Inferior parietal cortex (tissue), 1 donor: ENCODE measurements at regions not wholly inside any gene's neighbourhood (a gene's known extent, or its start where the extent isn't known, plus 50 kb on each side); places are given as distances from the start of the nearest gene placed in this dataset.
"Not testable (repeated sequence)": the region's sequence is repeated elsewhere in the genome, so short reads cannot be mapped to it uniquely, and the experiment has no call there.

ENCODE experiments used
- DNase-seq: peaks from one replicate; pipeline ENCODE4 v3.0.0-alpha.2; 2016; ENCODE audit errors: extremely low spot score

GRCh38 chr5:127216143-127216542, 74.5 kb upstream of the MEGF10 start:
- no peak for DNase-seq

- DNase-seq: no peak
Observed at GRCh38 chr5:127216898-127217675, 73.5 kb upstream of the MEGF10 start.

DNA sequence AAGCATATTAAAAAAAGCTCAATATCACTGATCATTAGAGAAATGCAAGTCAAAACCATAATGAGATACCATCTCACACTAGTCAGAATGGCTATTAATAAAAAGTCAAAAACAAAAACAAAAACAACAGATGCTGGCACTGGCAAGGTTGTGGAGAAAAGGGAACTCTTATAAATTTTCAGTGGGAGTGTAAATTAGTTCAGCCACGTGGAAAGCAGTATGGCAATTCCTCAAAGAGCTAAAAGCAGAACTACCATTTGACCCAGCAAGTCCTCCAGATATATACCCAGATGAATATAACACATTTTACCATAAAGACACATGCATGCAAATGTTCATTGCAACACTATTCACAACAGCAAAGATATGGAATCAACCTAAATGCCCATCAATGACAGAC, 68.7 kb upstream of the MEGF10 start:
- not testable (repeated sequence) for DNase-seq

DNA sequence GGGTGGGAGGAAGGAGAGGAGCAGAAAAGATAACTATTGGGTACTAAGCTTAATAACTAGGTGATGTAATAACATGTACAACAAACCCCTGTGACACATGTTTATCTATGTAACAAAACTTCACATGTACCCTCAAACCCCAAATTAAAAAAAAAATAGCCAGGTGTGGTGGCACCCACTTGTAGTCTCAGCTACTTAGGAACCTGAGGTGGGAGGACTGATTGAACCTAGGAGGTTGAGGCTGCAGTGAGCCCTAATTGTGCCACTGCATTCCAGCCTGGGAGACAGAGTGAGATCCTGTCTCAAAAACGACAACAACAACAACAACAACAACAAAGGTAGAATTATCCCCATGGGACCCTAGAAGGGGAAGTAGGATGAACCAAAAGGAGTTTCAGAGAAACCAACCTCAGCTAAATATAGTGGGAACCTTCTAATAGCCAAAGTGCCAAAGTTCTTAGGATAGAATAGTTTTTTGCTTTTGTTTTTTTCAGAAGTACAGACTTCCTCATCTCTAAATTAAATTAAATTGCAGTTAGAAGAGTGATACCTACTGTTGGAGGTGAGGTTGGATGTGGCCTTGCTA, 67.9 kb upstream of the MEGF10 start:
- not testable (repeated sequence) for DNase-seq

DNA sequence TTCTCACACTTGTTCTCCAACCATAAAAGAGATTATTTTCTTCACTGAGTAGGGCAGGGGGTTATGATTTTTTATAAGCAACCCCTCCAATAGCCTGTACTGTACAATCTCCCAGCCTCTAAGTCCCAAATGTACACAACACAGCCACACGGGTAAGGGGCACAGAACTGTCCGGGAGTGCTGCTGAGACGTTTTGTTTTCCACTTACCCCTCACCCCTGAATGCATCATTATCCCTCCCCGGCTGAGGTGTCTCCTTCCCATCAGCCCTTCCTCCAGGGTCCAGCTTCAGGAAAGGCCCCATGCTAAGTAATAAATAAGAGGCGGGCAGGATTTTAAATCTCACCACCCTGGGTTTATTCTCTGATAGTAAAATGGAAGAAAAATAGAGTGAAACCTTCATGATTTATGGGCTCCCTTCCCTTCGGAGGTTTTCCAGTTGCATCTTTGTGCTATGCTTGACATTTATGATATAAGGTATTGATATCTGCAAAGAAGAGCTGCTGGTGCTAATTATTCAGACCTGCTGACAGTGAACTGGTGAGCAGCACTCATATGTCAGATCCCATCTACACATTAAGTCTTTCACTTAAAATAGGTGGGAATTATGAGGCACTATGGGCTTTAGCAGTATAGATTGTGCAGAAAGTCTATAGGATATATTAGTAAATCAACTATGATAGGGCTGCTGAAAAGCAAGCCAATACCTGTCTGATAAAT, 67.2 kb upstream of the MEGF10 start:
- DNase-seq: no peak

DNA sequence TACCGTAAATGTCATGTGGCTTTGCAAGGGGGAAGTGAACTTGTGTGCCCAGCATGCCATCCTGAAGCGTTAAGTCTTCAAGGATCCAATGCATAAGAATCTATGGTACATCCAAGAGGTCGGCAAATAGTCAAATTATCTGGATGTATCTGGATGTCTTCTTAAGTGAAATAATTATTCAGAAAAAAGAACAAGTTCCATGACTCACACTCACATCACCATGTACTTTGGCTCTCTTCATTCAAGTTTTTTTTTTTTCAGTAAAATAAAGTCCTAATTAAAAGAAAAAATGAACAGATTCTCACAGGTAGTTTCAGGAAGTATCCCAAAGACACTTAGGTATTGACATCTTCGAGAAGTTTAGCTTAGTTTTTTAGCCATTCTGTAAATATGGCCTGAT, 62.7 kb upstream of the MEGF10 start:
- DNase-seq: no peak

- no peak for DNase-seq
Observed at GRCh38 chr5:127228540-127229184, 61.9 kb upstream of the MEGF10 start.

DNA sequence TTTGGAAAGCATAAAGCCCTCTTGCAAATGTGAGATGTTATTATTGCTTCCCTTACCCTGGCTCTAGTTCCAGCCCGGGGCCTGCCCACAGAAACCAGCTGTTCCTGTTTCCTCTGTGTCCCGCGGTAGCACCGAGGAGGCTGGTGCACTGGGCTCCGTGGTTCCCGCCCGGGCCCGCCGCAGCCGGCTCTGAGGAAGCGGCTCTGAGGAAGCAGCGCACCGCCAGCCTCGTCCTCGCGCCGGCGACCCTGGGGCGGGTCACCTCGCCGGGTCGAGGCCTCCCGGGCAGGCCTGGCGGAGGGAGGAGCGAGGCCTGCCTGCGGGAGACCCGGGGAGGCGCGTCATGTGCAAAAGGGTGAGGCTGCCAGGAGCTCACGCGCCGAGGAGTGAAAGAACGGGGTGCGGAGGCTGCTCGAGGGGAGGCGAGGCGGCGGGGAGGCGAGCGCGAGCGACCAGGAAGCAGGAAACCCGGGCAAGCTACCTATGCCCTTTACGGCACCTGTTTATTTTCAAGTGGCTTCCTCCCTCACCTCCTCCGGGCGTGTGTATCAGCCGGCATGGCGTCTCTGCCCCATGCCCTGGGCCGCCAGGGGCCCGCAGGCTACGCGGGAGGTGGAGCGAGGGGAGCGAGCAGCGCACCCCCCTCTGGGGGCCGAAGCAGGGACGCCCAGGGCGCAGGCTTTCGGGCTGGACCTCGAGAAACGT, 61.3 kb upstream of the MEGF10 start:
- peak; percentile 27 for DNase-seq

GRCh38 chr5:127231118-127231517, 59.5 kb upstream of the MEGF10 start:
- DNase-seq: no peak

- DNase-seq: no peak
Observed at GRCh38 chr5:127233590-127233989, 57.0 kb upstream of the MEGF10 start.

DNA sequence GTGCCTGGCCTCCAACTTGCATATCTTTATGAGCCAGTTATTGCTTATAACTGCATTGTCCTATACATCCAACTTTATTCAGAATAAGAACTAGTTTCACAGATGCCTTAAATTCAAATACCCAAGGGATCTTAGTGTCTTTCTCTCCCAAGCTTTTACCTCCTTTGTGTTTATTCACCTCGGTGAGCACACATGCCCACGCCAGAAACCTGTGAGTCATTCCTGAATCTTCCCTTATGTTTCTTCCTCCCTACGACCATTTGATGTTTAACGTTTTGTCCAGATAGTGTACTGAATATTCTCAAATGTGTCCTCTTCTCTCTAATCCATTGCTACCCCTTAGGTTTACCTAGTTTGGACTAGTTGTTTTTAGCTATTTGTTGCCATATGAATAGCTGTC, 55.5 kb upstream of the MEGF10 start:
- DNase-seq: no peak

DNA sequence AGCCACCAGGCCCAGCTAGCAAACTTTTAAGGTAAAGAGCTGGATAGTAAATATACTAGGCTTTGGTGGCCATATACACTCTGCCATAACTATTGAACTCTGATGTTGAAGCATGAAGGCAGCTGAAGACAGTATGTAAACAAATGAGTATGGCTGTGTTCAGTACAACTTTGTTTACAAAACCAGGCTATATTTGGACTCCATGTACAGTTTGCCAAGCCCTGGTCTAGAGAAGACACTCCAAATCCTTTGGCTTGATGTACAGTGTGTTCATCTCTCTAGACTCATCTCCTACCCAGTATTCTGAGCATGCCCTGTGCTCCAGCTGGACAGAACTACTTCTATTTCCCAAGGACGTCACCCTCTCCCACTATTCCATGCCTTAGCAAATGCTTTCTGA, 54.3 kb upstream of the MEGF10 start:
- DNase-seq: no peak
